ENCODE measurements at regions not wholly inside any gene's neighbourhood (a gene's known extent, or its start where the extent isn't known, plus 50 kb on each side); places are given as distances from the start of the nearest gene placed in this dataset.
"Not testable (repeated sequence)": the region's sequence is repeated elsewhere in the genome, so short reads cannot be mapped to it uniquely, and the experiment has no call there.

DNA sequence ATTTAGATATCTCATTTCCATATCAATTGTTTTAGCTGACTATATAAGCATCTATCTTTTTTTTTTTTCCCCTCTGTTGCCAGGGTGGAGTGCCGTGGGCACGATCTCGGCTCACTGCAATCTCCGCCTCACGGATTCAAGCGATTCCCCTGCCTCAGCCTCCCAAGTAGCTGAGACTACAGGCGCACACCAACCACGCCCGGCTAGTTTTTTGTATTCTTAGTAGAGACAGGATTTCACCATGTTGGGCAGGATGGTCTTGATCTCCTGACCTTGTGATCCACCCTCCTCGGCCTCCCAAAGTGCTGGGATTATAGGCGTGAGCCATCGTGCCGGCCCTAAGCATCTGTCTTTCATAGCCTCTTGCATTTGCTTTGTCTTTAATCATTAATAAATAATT, 279.5 kb upstream of the SLC16A7 start:
- TF ChIP-seq, protein P1, sequence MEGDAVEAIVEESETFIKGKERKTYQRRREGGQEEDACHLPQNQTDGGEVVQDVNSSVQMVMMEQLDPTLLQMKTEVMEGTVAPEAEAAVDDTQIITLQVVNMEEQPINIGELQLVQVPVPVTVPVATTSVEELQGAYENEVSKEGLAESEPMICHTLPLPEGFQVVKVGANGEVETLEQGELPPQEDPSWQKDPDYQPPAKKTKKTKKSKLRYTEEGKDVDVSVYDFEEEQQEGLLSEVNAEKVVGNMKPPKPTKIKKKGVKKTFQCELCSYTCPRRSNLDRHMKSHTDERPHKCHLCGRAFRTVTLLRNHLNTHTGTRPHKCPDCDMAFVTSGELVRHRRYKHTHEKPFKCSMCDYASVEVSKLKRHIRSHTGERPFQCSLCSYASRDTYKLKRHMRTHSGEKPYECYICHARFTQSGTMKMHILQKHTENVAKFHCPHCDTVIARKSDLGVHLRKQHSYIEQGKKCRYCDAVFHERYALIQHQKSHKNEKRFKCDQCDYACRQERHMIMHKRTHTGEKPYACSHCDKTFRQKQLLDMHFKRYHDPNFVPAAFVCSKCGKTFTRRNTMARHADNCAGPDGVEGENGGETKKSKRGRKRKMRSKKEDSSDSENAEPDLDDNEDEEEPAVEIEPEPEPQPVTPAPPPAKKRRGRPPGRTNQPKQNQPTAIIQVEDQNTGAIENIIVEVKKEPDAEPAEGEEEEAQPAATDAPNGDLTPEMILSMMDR (conservative IDR thresholded peaks at IDR 0.05 in 1 of 2, IDR thresholded peaks at IDR 0.05 in 1 of 2; ENCODE audit: low read depth in 1 of 2, low read length in 2 of 2): not testable (repeated sequence)
- TF ChIP-seq EZH2 (IDR thresholded peaks at IDR 0.05; ENCODE audit: low read length, missing control alignments): not testable (repeated sequence)
